ENCODE measurements at regions not wholly inside any gene's neighbourhood (a gene's known extent, or its start where the extent isn't known, plus 50 kb on each side); places are given as distances from the start of the nearest gene placed in this dataset.
A peak's percentile ranks its signal among the peaks of the same experiment; 100 is the strongest.
"Not testable (repeated sequence)": the region's sequence is repeated elsewhere in the genome, so short reads cannot be mapped to it uniquely, and the experiment has no call there.

GRCh38 chr7:46107610-46108217 is 186.6 kb upstream of the IGFBP3 start:
- no peak for DNase-seq (ENCODE audit: low read depth in 2 of 2)

- no peak for DNase-seq (ENCODE audit: low read depth in 2 of 2)
These were observed 179.4 kb upstream of the IGFBP3 start for GRCh38 chr7:46100521-46100920.

- no peak for DNase-seq (ENCODE audit: low read depth in 2 of 2)
These were observed 178.0 kb upstream of the IGFBP3 start for GRCh38 chr7:46099076-46099475.

GRCh38 chr7:46091071-46091470 is 170.0 kb upstream of the IGFBP3 start:
- no peak for DNase-seq (ENCODE audit: low read depth in 2 of 2)

- DNase-seq (ENCODE audit: low read depth in 2 of 2) = no peak
These were observed 168.2 kb upstream of the IGFBP3 start for GRCh38 chr7:46089281-46089680.

GRCh38 chr7:46088486-46088885 is 167.4 kb upstream of the IGFBP3 start:
- DNase-seq (ENCODE audit: low read depth in 2 of 2) = not testable (repeated sequence)

GRCh38 chr7:46080595-46081159 is 159.6 kb upstream of the IGFBP3 start:
- no peak for DNase-seq (ENCODE audit: low read depth in 2 of 2)

- no peak for DNase-seq (ENCODE audit: low read depth in 2 of 2)
These were observed 158.3 kb upstream of the IGFBP3 start for GRCh38 chr7:46079421-46079820.

GRCh38 chr7:46076527-46076926 is 155.5 kb upstream of the IGFBP3 start:
- no peak for DNase-seq (ENCODE audit: low read depth in 2 of 2)

GRCh38 chr7:46072722-46073121 is 151.7 kb upstream of the IGFBP3 start:
- no peak for DNase-seq (ENCODE audit: low read depth in 2 of 2)

GRCh38 chr7:46071601-46072000 is 150.5 kb upstream of the IGFBP3 start:
- DNase-seq (ENCODE audit: low read depth in 2 of 2) = no peak

GRCh38 chr7:46071076-46071475 is 150.0 kb upstream of the IGFBP3 start:
- no peak for DNase-seq (ENCODE audit: low read depth in 2 of 2)

- no peak for DNase-seq (ENCODE audit: low read depth in 2 of 2)
These were observed 147.1 kb upstream of the IGFBP3 start for GRCh38 chr7:46068159-46068558.

GRCh38 chr7:46059308-46060020 is 138.4 kb upstream of the IGFBP3 start:
- DNase-seq (ENCODE audit: low read depth in 2 of 2) = no peak

GRCh38 chr7:46058086-46058823 is 137.2 kb upstream of the IGFBP3 start:
- no peak for DNase-seq (ENCODE audit: low read depth in 2 of 2)

GRCh38 chr7:46054915-46055314 is 133.8 kb upstream of the IGFBP3 start:
- no peak for DNase-seq (ENCODE audit: low read depth in 2 of 2)

- peak in 1 of 2 donors; percentile 2 for DNase-seq (ENCODE audit: low read depth in 2 of 2)
These were observed 133.2 kb upstream of the IGFBP3 start for GRCh38 chr7:46054272-46054671.

GRCh38 chr7:46047581-46047980 is 126.5 kb upstream of the IGFBP3 start:
- DNase-seq (ENCODE audit: low read depth in 2 of 2) = no peak

- DNase-seq (ENCODE audit: low read depth in 2 of 2) = not testable (repeated sequence)
These were observed 122.3 kb upstream of the IGFBP3 start for GRCh38 chr7:46043338-46043737.

GRCh38 chr7:46039813-46040212 is 118.7 kb upstream of the IGFBP3 start:
- DNase-seq (ENCODE audit: low read depth in 2 of 2) = not testable (repeated sequence)

- no peak for DNase-seq (ENCODE audit: low read depth in 2 of 2)
These were observed 114.1 kb upstream of the IGFBP3 start for GRCh38 chr7:46035166-46035565.

- no peak for DNase-seq (ENCODE audit: low read depth in 2 of 2)
These were observed 113.1 kb upstream of the IGFBP3 start for GRCh38 chr7:46034056-46034768.

All from lung microvascular endothelial cell (primary cell).